WTC11 (cell line): ENCODE measurements at regions not wholly inside any gene's neighbourhood (a gene's known extent, or its start where the extent isn't known, plus 50 kb on each side); places are given as distances from the start of the nearest gene placed in this dataset.

ENCODE experiments used
- ATAC-seq: fragments of 200-7000 bp; cut with Tn5 transposase; 2 replicates; pipeline ENCODE4 v1.10.0; 2021; ENCODE audit warnings: mild to moderate bottlenecking, moderate library complexity
- CTCF ChIA-PET: fragments of 300-600 bp; sonication (Branson Sonifier 250); formaldehyde crosslinking; loops from one replicate; lab custom pipeline; 2021; ENCODE audit warnings: antibody characterized with exemption; lab: Charles Lee
- POLR2A ChIA-PET: fragments of 350-600 bp; sonication (Branson Sonifier 250); formaldehyde crosslinking; loops from one replicate; lab custom pipeline; 2021; ENCODE audit warnings: antibody characterized with exemption; lab: Charles Lee
- DNase-seq: peaks from one replicate; pipeline ENCODE4 v3.0.0; 2021; ENCODE audit warnings: low spot score
- H3K27ac Mint-ChIP-seq: 2 replicates; pipeline ENCODE4 v1.8.0; 2021; ENCODE audit warnings: mixed read lengths
- H3K27me3 Mint-ChIP-seq: 2 replicates; pipeline ENCODE4 v1.8.0; 2021; ENCODE audit warnings: low read depth, mild to moderate bottlenecking, moderate library complexity, mixed read lengths
- H3K36me3 Mint-ChIP-seq: 2 replicates; pipeline ENCODE4 v1.8.0; 2021; ENCODE audit warnings: mixed read lengths
- H3K4me1 Mint-ChIP-seq: 2 replicates; pipeline ENCODE4 v1.8.0; 2022; ENCODE audit warnings: mixed read lengths
- H3K4me3 Mint-ChIP-seq: 2 replicates; pipeline ENCODE4 v1.8.0; 2021; ENCODE audit warnings: mild to moderate bottlenecking, moderate library complexity, mixed read lengths
- H3K9me3 Mint-ChIP-seq: 2 replicates; pipeline ENCODE4 v1.8.0; 2021; ENCODE audit warnings: mixed read lengths
- AR ChIP-seq: fragments of 250-450 bp; sonication (Bioruptor Pico); IDR thresholded peaks from 2 replicates; pipeline ENCODE4 v1.9.0; 2021; ENCODE audit warnings: mild to moderate bottlenecking
- E2F5 ChIP-seq: sonication (generic); formaldehyde crosslinking; IDR thresholded peaks from 2 replicates; pipeline ENCODE4 v1.8.1; 2022; ENCODE audit warnings: mild to moderate bottlenecking, moderate library complexity, missing genetic modification reagents
- FOXP4 ChIP-seq: sonication (generic); formaldehyde crosslinking; IDR thresholded peaks from 2 replicates; pipeline ENCODE4 v1.8.0; 2022; ENCODE audit warnings: mild to moderate bottlenecking, missing genetic modification reagents
- MLX ChIP-seq: sonication (generic); formaldehyde crosslinking; IDR thresholded peaks from 2 replicates; pipeline ENCODE4 v1.8.1; 2023; ENCODE audit warnings: mild to moderate bottlenecking, missing genetic modification reagents, moderate library complexity
- NFATC4 ChIP-seq: fragments of 250-450 bp; sonication (Bioruptor Pico); IDR thresholded peaks from 2 replicates; pipeline ENCODE4 v1.9.0; 2021; ENCODE audit warnings: mild to moderate bottlenecking
- NFYB ChIP-seq: sonication (generic); formaldehyde crosslinking; conservative IDR thresholded peaks from 2 replicates; pipeline ENCODE4 v1.8.0; 2022; ENCODE audit warnings: low read depth, missing genetic modification reagents
- NR2C2 ChIP-seq: sonication (generic); formaldehyde crosslinking; IDR thresholded peaks from 2 replicates; pipeline ENCODE4 v1.8.0; 2022; ENCODE audit warnings: mild to moderate bottlenecking, missing genetic modification reagents
- RORB ChIP-seq: fragments of 250-450 bp; sonication (Bioruptor Pico); IDR thresholded peaks from 2 replicates; pipeline ENCODE4 v1.9.0; 2021; ENCODE audit warnings: mild to moderate bottlenecking
- SMAD4 ChIP-seq: sonication (generic); formaldehyde crosslinking; IDR thresholded peaks from 2 replicates; pipeline ENCODE4 v1.8.0; 2022; ENCODE audit warnings: mild to moderate bottlenecking, missing genetic modification reagents
- SP1 ChIP-seq: sonication (generic); formaldehyde crosslinking; conservative IDR thresholded peaks from 2 replicates; pipeline ENCODE4 v1.8.1; 2022; ENCODE audit warnings: missing genetic modification reagents
- STAT6 ChIP-seq: sonication (generic); formaldehyde crosslinking; conservative IDR thresholded peaks from 2 replicates; pipeline ENCODE4 v1.8.1; 2023; ENCODE audit warnings: mild to moderate bottlenecking, low read depth, missing genetic modification reagents, moderate library complexity
- TCF7 ChIP-seq: sonication (generic); formaldehyde crosslinking; IDR thresholded peaks from 2 replicates; pipeline ENCODE4 v1.8.0; 2022; ENCODE audit warnings: mild to moderate bottlenecking, low read depth, missing genetic modification reagents, moderate library complexity
- ZNF219 ChIP-seq: sonication (generic); formaldehyde crosslinking; IDR thresholded peaks from 2 replicates; pipeline ENCODE4 v1.8.0; 2023; ENCODE audit warnings: missing genetic modification reagents, mild to moderate bottlenecking, borderline replicate concordance
- ZNF317 ChIP-seq: sonication (generic); formaldehyde crosslinking; IDR thresholded peaks from 2 replicates; pipeline ENCODE4 v1.8.1; 2023; ENCODE audit warnings: low read depth, mild to moderate bottlenecking, moderate library complexity, missing genetic modification reagents, borderline replicate concordance
- ZNF512 ChIP-seq: sonication (generic); formaldehyde crosslinking; IDR thresholded peaks from 2 replicates; pipeline ENCODE4 v1.8.1; 2022; ENCODE audit warnings: missing genetic modification reagents, borderline replicate concordance
- ZNF532 ChIP-seq: fragments of 250-450 bp; sonication (Bioruptor Pico); IDR thresholded peaks from 2 replicates; pipeline ENCODE4 v1.9.0; 2021; ENCODE audit warnings: mild to moderate bottlenecking, borderline replicate concordance
- TF ChIP-seq, protein P1 (sequence below): sonication (generic); formaldehyde crosslinking; IDR thresholded peaks from 2 replicates; pipeline ENCODE4 v1.8.1; 2023; ENCODE audit warnings: mild to moderate bottlenecking, missing genetic modification reagents, borderline replicate concordance

- TF ChIP-seq, protein P1, sequence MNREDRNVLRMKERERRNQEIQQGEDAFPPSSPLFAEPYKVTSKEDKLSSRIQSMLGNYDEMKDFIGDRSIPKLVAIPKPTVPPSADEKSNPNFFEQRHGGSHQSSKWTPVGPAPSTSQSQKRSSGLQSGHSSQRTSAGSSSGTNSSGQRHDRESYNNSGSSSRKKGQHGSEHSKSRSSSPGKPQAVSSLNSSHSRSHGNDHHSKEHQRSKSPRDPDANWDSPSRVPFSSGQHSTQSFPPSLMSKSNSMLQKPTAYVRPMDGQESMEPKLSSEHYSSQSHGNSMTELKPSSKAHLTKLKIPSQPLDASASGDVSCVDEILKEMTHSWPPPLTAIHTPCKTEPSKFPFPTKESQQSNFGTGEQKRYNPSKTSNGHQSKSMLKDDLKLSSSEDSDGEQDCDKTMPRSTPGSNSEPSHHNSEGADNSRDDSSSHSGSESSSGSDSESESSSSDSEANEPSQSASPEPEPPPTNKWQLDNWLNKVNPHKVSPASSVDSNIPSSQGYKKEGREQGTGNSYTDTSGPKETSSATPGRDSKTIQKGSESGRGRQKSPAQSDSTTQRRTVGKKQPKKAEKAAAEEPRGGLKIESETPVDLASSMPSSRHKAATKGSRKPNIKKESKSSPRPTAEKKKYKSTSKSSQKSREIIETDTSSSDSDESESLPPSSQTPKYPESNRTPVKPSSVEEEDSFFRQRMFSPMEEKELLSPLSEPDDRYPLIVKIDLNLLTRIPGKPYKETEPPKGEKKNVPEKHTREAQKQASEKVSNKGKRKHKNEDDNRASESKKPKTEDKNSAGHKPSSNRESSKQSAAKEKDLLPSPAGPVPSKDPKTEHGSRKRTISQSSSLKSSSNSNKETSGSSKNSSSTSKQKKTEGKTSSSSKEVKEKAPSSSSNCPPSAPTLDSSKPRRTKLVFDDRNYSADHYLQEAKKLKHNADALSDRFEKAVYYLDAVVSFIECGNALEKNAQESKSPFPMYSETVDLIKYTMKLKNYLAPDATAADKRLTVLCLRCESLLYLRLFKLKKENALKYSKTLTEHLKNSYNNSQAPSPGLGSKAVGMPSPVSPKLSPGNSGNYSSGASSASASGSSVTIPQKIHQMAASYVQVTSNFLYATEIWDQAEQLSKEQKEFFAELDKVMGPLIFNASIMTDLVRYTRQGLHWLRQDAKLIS (CRISPR knock-in tag), result no peak
- no peak for TF ChIP-seq STAT6 (CRISPR knock-in tag)
- TF ChIP-seq E2F5 (CRISPR knock-in tag), result no peak
- TF ChIP-seq FOXP4, result no peak
- no peak for TF ChIP-seq NFATC4 (CRISPR knock-in tag)
- no peak for TF ChIP-seq ZNF317 (CRISPR knock-in tag)
- no peak for TF ChIP-seq ZNF219 (CRISPR knock-in tag)
- TF ChIP-seq TCF7 (CRISPR knock-in tag), result no peak
- no peak for TF ChIP-seq NFYB (CRISPR knock-in tag)
- TF ChIP-seq AR (CRISPR knock-in tag), result no peak
Measured at GRCh38 chr13:70789751-70790150, 681.5 kb upstream of the KLHL1 start (continued).

DNA sequence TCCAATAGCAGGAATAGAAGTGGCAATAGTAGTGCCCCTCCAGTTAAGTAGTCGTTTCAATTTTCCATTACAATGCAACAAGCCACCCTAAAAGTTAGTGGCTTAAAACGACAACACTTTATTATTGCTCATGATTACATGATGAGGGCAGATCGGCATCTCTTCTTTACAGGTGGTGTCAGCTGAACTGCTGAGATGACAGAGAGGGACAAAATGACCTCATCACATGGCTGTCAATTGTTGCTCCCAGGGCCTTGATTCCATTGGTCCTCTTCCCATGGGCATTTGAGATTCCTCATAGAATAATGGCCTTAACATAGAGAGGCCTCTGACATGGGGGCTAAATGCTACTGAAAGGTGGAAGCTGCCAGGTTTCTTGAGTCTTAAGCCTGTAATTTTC lies 679.8 kb upstream of the KLHL1 start:
- H3K27ac Mint-ChIP-seq, result no peak overlapping the region
- no peaks in the 10 kb centered on the region for H3K36me3 Mint-ChIP-seq
- no peak for ATAC-seq
- no peaks in the 10 kb centered on the region; the same call in 1 of the 2 replicates for H3K27me3 Mint-ChIP-seq
- POLR2A ChIA-PET, result no interaction called here
- no peak overlapping the region for H3K4me3 Mint-ChIP-seq
- DNase-seq, result no peak
- no peaks in the 10 kb centered on the region for H3K4me1 Mint-ChIP-seq
- CTCF ChIA-PET, result no interaction called here
- H3K9me3 Mint-ChIP-seq, result no peaks in the 10 kb centered on the region
- TF ChIP-seq ZNF512 (CRISPR knock-in tag), result no peak
- TF ChIP-seq SMAD4, result no peak
- no peak for TF ChIP-seq NR2C2
- no peak for TF ChIP-seq RORB (CRISPR knock-in tag)
- TF ChIP-seq MLX (CRISPR knock-in tag), result no peak
- no peak for TF ChIP-seq ZNF532 (CRISPR knock-in tag)
- no peak for TF ChIP-seq TCF7 (CRISPR knock-in tag)
- no peak for TF ChIP-seq SP1 (CRISPR knock-in tag)
